Neural progenitor cell (in vitro differentiated cells): ENCODE measurements at regions not wholly inside any gene's neighbourhood (a gene's known extent, or its start where the extent isn't known, plus 50 kb on each side); places are given as distances from the start of the nearest gene placed in this dataset.
"Not testable (repeated sequence)": the region's sequence is repeated elsewhere in the genome, so short reads cannot be mapped to it uniquely, and the experiment has no call there.

ENCODE experiments used
- DNase-seq: peaks from one replicate; pipeline ENCODE4 v3.0.0-alpha.2; 2016; ENCODE audit warnings: low spot score
- H2AFZ ChIP-seq: fragments of 200-600 bp; sonication (generic); replicated peaks from 2 replicates; pipeline ENCODE4 v1.6.1; 2016; ENCODE audit warnings: antibody characterized with exemption
- H3F3A ChIP-seq: fragments of 200-600 bp; sonication (generic); 2 replicates; pipeline ENCODE4 v1.6.1; 2016; ENCODE audit warnings: antibody characterized with exemption, low read depth
- H3K27ac ChIP-seq: fragments of 200-600 bp; sonication (generic); 2 replicates; pipeline ENCODE4 v1.5.1; 2016; ENCODE audit warnings: mild to moderate bottlenecking
- H3K27me3 ChIP-seq: fragments of 200-600 bp; sonication (generic); 2 replicates; pipeline ENCODE4 v1.6.1; 2016; ENCODE audit warnings: mild to moderate bottlenecking, moderate library complexity
- H3K36me3 ChIP-seq: fragments of 200-600 bp; sonication (generic); 2 replicates; pipeline ENCODE4 v1.5.1; 2016
- H3K4me1 ChIP-seq: fragments of 200-600 bp; sonication (generic); 2 replicates; pipeline ENCODE4 v1.6.1; 2016; ENCODE audit warnings: mixed run types
- H3K4me2 ChIP-seq: fragments of 200-600 bp; sonication (generic); 2 replicates; pipeline ENCODE4 v1.6.1; 2016
- H3K4me3 ChIP-seq: fragments of 200-600 bp; sonication (generic); 2 replicates; pipeline ENCODE4 v1.5.1; 2016
- H3K79me2 ChIP-seq: fragments of 200-600 bp; sonication (generic); 2 replicates; pipeline ENCODE4 v1.6.1; 2016; ENCODE audit warnings: low read depth
- H3K9ac ChIP-seq: fragments of 200-600 bp; sonication (generic); 2 replicates; pipeline ENCODE4 v1.6.1; 2016
- H3K9me3 ChIP-seq: fragments of 200-600 bp; sonication (generic); 2 replicates; pipeline ENCODE4 v1.5.1; 2016; ENCODE audit warnings: low read depth
- H4K20me1 ChIP-seq: fragments of 200-600 bp; sonication (generic); 2 replicates; pipeline ENCODE4 v1.6.1; 2016; ENCODE audit warnings: low read depth
- H3K27ac Mint-ChIP-seq: 3 replicates; pipeline ENCODE4 v1.8.0; 2021; ENCODE audit warnings: mixed read lengths
- H3K27me3 Mint-ChIP-seq: 2 replicates; pipeline ENCODE4 v1.8.0; 2022; ENCODE audit warnings: low read depth, mild to moderate bottlenecking, inconsistent platforms, moderate library complexity, mixed read lengths; ENCODE audit not compliant: insufficient read depth
- H3K36me3 Mint-ChIP-seq: 3 replicates; pipeline ENCODE4 v1.8.0; 2021; ENCODE audit warnings: mixed read lengths
- H3K4me1 Mint-ChIP-seq: 3 replicates; pipeline ENCODE4 v1.8.0; 2021; ENCODE audit warnings: mixed read lengths
- H3K4me3 Mint-ChIP-seq: 3 replicates; pipeline ENCODE4 v1.8.0; 2021; ENCODE audit warnings: mild to moderate bottlenecking, moderate library complexity, mixed read lengths
- H3K9me3 Mint-ChIP-seq: 3 replicates; pipeline ENCODE4 v1.8.0; 2020; ENCODE audit warnings: mixed read lengths
- CTCF ChIP-seq: fragments of 200-600 bp; sonication (generic); IDR thresholded peaks from 2 replicates; pipeline ENCODE4 v1.5.1; 2017; ENCODE audit warnings: antibody characterized with exemption, mild to moderate bottlenecking
- EZH2 ChIP-seq: fragments of 200-600 bp; sonication (generic); IDR thresholded peaks from 2 replicates; pipeline ENCODE4 v1.6.1; 2017; ENCODE audit warnings: antibody characterized with exemption, mild to moderate bottlenecking, moderate library complexity
- EZH2phosphoT487 ChIP-seq: fragments of 200-600 bp; sonication (generic); IDR thresholded peaks from 2 replicates; pipeline ENCODE4 v1.6.1; 2017; ENCODE audit warnings: antibody characterized with exemption

GRCh38 chr2:67130531-67131256, 266.4 kb upstream of the ETAA1 start:
- H3F3A ChIP-seq = no peaks in the 10 kb centered on the region
- no peaks in the 10 kb centered on the region for H3K9me3 Mint-ChIP-seq
- H3K27ac Mint-ChIP-seq = no peak overlapping the region
- H3K4me1 Mint-ChIP-seq = no peaks in the 10 kb centered on the region
- no peaks in the 10 kb centered on the region for H3K9me3 ChIP-seq
- no peak for DNase-seq
- TF ChIP-seq EZH2 = no peak
- no peak for TF ChIP-seq EZH2phosphoT487
- no peak for TF ChIP-seq CTCF
- H3K36me3 ChIP-seq = no peaks in the 10 kb centered on the region
- H3K4me1 ChIP-seq = no peaks in the 10 kb centered on the region
- no peaks in the 10 kb centered on the region for H4K20me1 ChIP-seq
- H3K27me3 Mint-ChIP-seq = no peaks in the 10 kb centered on the region
- no peak overlapping the region for H3K27ac ChIP-seq
- H3K4me2 ChIP-seq = no peak overlapping the region
- no peak overlapping the region for H2AFZ ChIP-seq
- H3K4me3 Mint-ChIP-seq = no peak overlapping the region
- H3K79me2 ChIP-seq = no peaks in the 10 kb centered on the region
- H3K9ac ChIP-seq = no peak overlapping the region
- no peaks in the 10 kb centered on the region for H3K27me3 ChIP-seq
- H3K4me3 ChIP-seq = no peak overlapping the region
- no peaks in the 10 kb centered on the region for H3K36me3 Mint-ChIP-seq

GRCh38 chr2:67131257-67131609, 265.9 kb upstream of the ETAA1 start:
- H3K36me3 ChIP-seq = no peaks in the 10 kb centered on the region

GRCh38 chr2:67132441-67132940, 264.6 kb upstream of the ETAA1 start:
- not testable (repeated sequence) for H3K4me3 ChIP-seq, H3K27ac ChIP-seq, DNase-seq, H3K9me3 Mint-ChIP-seq, H3K27ac Mint-ChIP-seq, H3F3A ChIP-seq, H4K20me1 ChIP-seq, H3K79me2 ChIP-seq, H3K27me3 ChIP-seq, H3K36me3 Mint-ChIP-seq, H3K9ac ChIP-seq, H3K36me3 ChIP-seq, H3K4me3 Mint-ChIP-seq, H3K27me3 Mint-ChIP-seq, H3K4me1 Mint-ChIP-seq, H2AFZ ChIP-seq, H3K4me1 ChIP-seq, H3K9me3 ChIP-seq, H3K4me2 ChIP-seq

More at GRCh38 chr2:67131257-67131609, 265.9 kb upstream of the ETAA1 start:
- no peaks in the 10 kb centered on the region for H3K36me3 Mint-ChIP-seq
- Histone ChIP-seq H3K4me1 (no peaks in the 10 kb centered on the region), H2AFZ (no peak overlapping the region), H3K27ac (no peak overlapping the region), H3K79me2 (no peaks in the 10 kb centered on the region), H3K27me3 (no peaks in the 10 kb centered on the region), H4K20me1 (no peaks in the 10 kb centered on the region), H3K9me3 (no peaks in the 10 kb centered on the region), H3K4me2 (no peak overlapping the region), H3K9ac (no peak overlapping the region), H3F3A (no peaks in the 10 kb centered on the region), H3K4me3 (no peak overlapping the region)
- no peak overlapping the region for H3K27ac Mint-ChIP-seq
- TF ChIP-seq EZH2 (no peak), CTCF (no peak), EZH2phosphoT487 (no peak)
- H3K9me3 Mint-ChIP-seq = no peaks in the 10 kb centered on the region
- H3K27me3 Mint-ChIP-seq = no peaks in the 10 kb centered on the region
- DNase-seq = no peak
- H3K4me1 Mint-ChIP-seq = no peaks in the 10 kb centered on the region
- H3K4me3 Mint-ChIP-seq = no peak overlapping the region

GRCh38 chr2:67135208-67135607, 261.9 kb upstream of the ETAA1 start:
- Histone ChIP-seq H3K4me1 (no peaks in the 10 kb centered on the region), H2AFZ (no peak overlapping the region), H3K9me3 (no peaks in the 10 kb centered on the region), H3K4me2 (no peak overlapping the region), H3K36me3 (no peaks in the 10 kb centered on the region), H3F3A (no peaks in the 10 kb centered on the region), H3K9ac (no peak overlapping the region), H3K4me3 (no peak overlapping the region), H4K20me1 (no peaks in the 10 kb centered on the region), H3K27me3 (no peaks in the 10 kb centered on the region), H3K27ac (no peak overlapping the region), H3K79me2 (no peaks in the 10 kb centered on the region)
- no peak for DNase-seq
- no peaks in the 10 kb centered on the region for H3K4me1 Mint-ChIP-seq
- no peak overlapping the region for H3K4me3 Mint-ChIP-seq
- H3K9me3 Mint-ChIP-seq = no peaks in the 10 kb centered on the region
- H3K27ac Mint-ChIP-seq = no peak overlapping the region
- no peaks in the 10 kb centered on the region for H3K36me3 Mint-ChIP-seq
- no peaks in the 10 kb centered on the region for H3K27me3 Mint-ChIP-seq
- TF ChIP-seq CTCF = no peak
- no peak for TF ChIP-seq EZH2
- TF ChIP-seq EZH2phosphoT487 = no peak
